HepG2 (cell line): ENCODE measurements at regions not wholly inside any gene's neighbourhood (a gene's known extent, or its start where the extent isn't known, plus 50 kb on each side); places are given as distances from the start of the nearest gene placed in this dataset.
A peak's percentile ranks its signal among the peaks of the same experiment; 100 is the strongest.

Source experiments
- DZIP1 ChIP-seq: sonication (generic); formaldehyde crosslinking; IDR thresholded peaks from 2 replicates; pipeline ENCODE4 v1.5.0; 2020; ENCODE audit warnings: mild to moderate bottlenecking, missing genetic modification reagents
- FOSL2 ChIP-seq: sonication (generic); formaldehyde crosslinking; IDR thresholded peaks from 2 replicates; pipeline ENCODE4 v1.4.0; 2020; ENCODE audit warnings: missing genetic modification reagents
- HMGXB4 ChIP-seq, 2 experiments: sonication (generic) in 1 of 2; formaldehyde crosslinking in 1 of 2; IDR thresholded peaks; 2 replicates each; pipeline versions ENCODE4 v1.4.0 to v1.6.1; 2018 to 2020; ENCODE audit warnings: missing genetic modification reagents in 2 of 2, borderline replicate concordance in 1 of 2, low read depth in 1 of 2, mild to moderate bottlenecking in 1 of 2, missing biosample characterization in 1 of 2
- PAX8 ChIP-seq: sonication (generic); formaldehyde crosslinking; IDR thresholded peaks from 2 replicates; pipeline ENCODE4 v1.8.0; 2022; ENCODE audit warnings: mild to moderate bottlenecking, missing genetic modification reagents, borderline replicate concordance
- RAD21 ChIP-seq: fragments of 450-650 bp; formaldehyde crosslinking; IDR thresholded peaks from 2 replicates; pipeline ENCODE4 v1.5.0; 2020; ENCODE audit warnings: mild to moderate bottlenecking
- TGIF2 ChIP-seq: IDR thresholded peaks from 2 replicates; pipeline ENCODE4 v1.6.1; 2016; ENCODE audit warnings: control low read depth, missing compliant biosample characterization
- TRIM22 ChIP-seq: fragments of 450-650 bp; IDR thresholded peaks from 2 replicates; pipeline ENCODE4 v1.6.1; 2017
- ZBTB26 ChIP-seq: IDR thresholded peaks from 2 replicates; pipeline ENCODE4 v1.6.1; 2016; ENCODE audit warnings: missing compliant biosample characterization, missing genetic modification reagents, borderline replicate concordance
- ZNF282 ChIP-seq: fragments of 450-650 bp; IDR thresholded peaks from 2 replicates; pipeline ENCODE4 v1.6.1; 2018; ENCODE audit not compliant: partially characterized antibody
- ZNF451 ChIP-seq: sonication (generic); formaldehyde crosslinking; IDR thresholded peaks from 2 replicates; pipeline ENCODE4 v1.5.0; 2020; ENCODE audit warnings: mild to moderate bottlenecking, missing genetic modification reagents
- ZNF567 ChIP-seq: sonication (generic); formaldehyde crosslinking; IDR thresholded peaks from 2 replicates; pipeline ENCODE4 v1.8.1; 2023; ENCODE audit warnings: mild to moderate bottlenecking, missing genetic modification reagents, borderline replicate concordance
- ZNF572 ChIP-seq: sonication (generic); formaldehyde crosslinking; IDR thresholded peaks from 2 replicates; pipeline ENCODE4 v1.5.1; 2020; ENCODE audit warnings: mild to moderate bottlenecking, missing genetic modification reagents
- ZNF646 ChIP-seq: sonication (generic); formaldehyde crosslinking; IDR thresholded peaks from 2 replicates; pipeline ENCODE4 v1.9.0; 2021; ENCODE audit warnings: mild to moderate bottlenecking, missing genetic modification reagents
- ZNF879 ChIP-seq: sonication (generic); formaldehyde crosslinking; IDR thresholded peaks from 2 replicates; pipeline ENCODE4 v1.8.1; 2023; ENCODE audit warnings: missing genetic modification reagents

GRCh38 chr10:27360581-27361172 is 120.1 kb upstream of the ACBD5 start (continued):
- TF ChIP-seq TGIF2 (CRISPR knock-in tag) = no peak; the same call in 1 of the 2 replicates
- no peak for TF ChIP-seq ZBTB26 (CRISPR knock-in tag)
- TF ChIP-seq RAD21 (CRISPR knock-in tag) = peak; percentile 74
- TF ChIP-seq PAX8 = no peak
- no peak for TF ChIP-seq ZNF572 (CRISPR knock-in tag)
- TF ChIP-seq ZNF451 (CRISPR knock-in tag) = no peak
- no peak for TF ChIP-seq ZNF879 (CRISPR knock-in tag)
- peak; percentile 26; the same call in 1 of the 2 replicates for TF ChIP-seq FOSL2
- TF ChIP-seq TRIM22 = no peak
- TF ChIP-seq HMGXB4 (CRISPR knock-in tag; IDR thresholded peaks at IDR 0.05; ENCODE audit: borderline replicate concordance in 1 of 2, low read depth in 1 of 2) = 0 out of 4 replicates have a peak, but pooled peaks of 1 of the 2 experiments have one; percentile 31
- no peak for TF ChIP-seq ZNF282
- TF ChIP-seq DZIP1 (CRISPR knock-in tag) = no peak
- no peak for TF ChIP-seq ZNF567
- peak; percentile 80; the same call in 1 of the 2 replicates for TF ChIP-seq ZNF646 (CRISPR knock-in tag)
